HG02623 (cell line): ENCODE measurements at regions not wholly inside any gene's neighbourhood (a gene's known extent, or its start where the extent isn't known, plus 50 kb on each side); places are given as distances from the start of the nearest gene placed in this dataset.
"Not testable (repeated sequence)": the region's sequence is repeated elsewhere in the genome, so short reads cannot be mapped to it uniquely, and the experiment has no call there.

ENCODE experiments used
- ATAC-seq: cut with Tn5 transposase; IDR thresholded peaks from one replicate; pipeline ENCODE4 v1.9.1; 2021; ENCODE audit warnings: moderate library complexity; ENCODE audit not compliant: unreplicated experiment

- no peak for ATAC-seq
These were observed 74.1 kb upstream of the GRB10 start for GRCh38 chr7:50856806-50857205.

GRCh38 chr7:50856231-50856630, 73.5 kb upstream of the GRB10 start:
- no peak for ATAC-seq

GRCh38 chr7:50855526-50855925, 72.8 kb upstream of the GRB10 start:
- ATAC-seq, result no peak

GRCh38 chr7:50854831-50855230, 72.1 kb upstream of the GRB10 start:
- ATAC-seq, result no peak

GRCh38 chr7:50854247-50854646, 71.6 kb upstream of the GRB10 start:
- no peak for ATAC-seq

GRCh38 chr7:50853311-50853710, 70.6 kb upstream of the GRB10 start:
- ATAC-seq, result no peak

- no peak for ATAC-seq
These were observed 70.2 kb upstream of the GRB10 start for GRCh38 chr7:50852901-50853300.

GRCh38 chr7:50851891-50852290, 69.2 kb upstream of the GRB10 start:
- ATAC-seq, result no peak

GRCh38 chr7:50851451-50851850, 68.8 kb upstream of the GRB10 start:
- no peak for ATAC-seq

- ATAC-seq, result no peak
These were observed 67.3 kb upstream of the GRB10 start for GRCh38 chr7:50849991-50850390.

- ATAC-seq, result no peak
These were observed 65.5 kb upstream of the GRB10 start for GRCh38 chr7:50848203-50848602.

GRCh38 chr7:50844861-50845260, 62.2 kb upstream of the GRB10 start:
- not testable (repeated sequence) for ATAC-seq

- no peak for ATAC-seq
These were observed 59.3 kb upstream of the GRB10 start for GRCh38 chr7:50842041-50842440.

GRCh38 chr7:50838675-50839377, 56.1 kb upstream of the GRB10 start:
- ATAC-seq, result no peak

- ATAC-seq, result no peak
These were observed 55.3 kb upstream of the GRB10 start for GRCh38 chr7:50837965-50838364.

GRCh38 chr7:50836646-50837045, 54.0 kb upstream of the GRB10 start:
- no peak for ATAC-seq

- no peak for ATAC-seq
These were observed 52.5 kb upstream of the GRB10 start for GRCh38 chr7:50835156-50835555.

GRCh38 chr7:50834679-50835078, 52.0 kb upstream of the GRB10 start:
- no peak for ATAC-seq

- ATAC-seq, result no peak
These were observed 51.4 kb upstream of the GRB10 start for GRCh38 chr7:50834031-50834535.

GRCh38 chr7:50832744-50833143, 50.0 kb upstream of the GRB10 start:
- no peak for ATAC-seq
